MV-4-11 (cell line): ENCODE measurements at regions not wholly inside any gene's neighbourhood (a gene's known extent, or its start where the extent isn't known, plus 50 kb on each side); places are given as distances from the start of the nearest gene placed in this dataset.

Experiments used
- DNase-seq: peaks from one replicate; lab custom pipeline; 2025; lab: John Stamatoyannopoulos, UW

DNA sequence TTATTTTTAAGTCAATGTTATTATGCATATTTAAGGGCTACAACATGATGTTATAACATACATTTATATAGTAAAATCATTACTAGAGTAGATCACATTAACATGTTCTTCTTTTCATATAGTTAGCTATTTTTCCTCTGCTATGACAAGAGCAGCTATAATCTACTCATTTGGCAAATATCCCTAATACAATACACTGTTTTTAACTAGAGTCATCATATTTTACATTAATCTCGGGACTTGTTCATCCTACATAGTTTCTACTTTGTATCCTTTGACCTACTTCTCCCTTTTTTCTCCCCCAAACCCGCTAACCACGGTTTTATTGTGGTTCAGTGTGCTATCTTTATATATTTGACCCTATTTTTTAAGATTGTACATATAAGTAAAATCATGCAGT lies 249.0 kb downstream of the EPM2A start:
- DNase-seq, result no peak

DNA sequence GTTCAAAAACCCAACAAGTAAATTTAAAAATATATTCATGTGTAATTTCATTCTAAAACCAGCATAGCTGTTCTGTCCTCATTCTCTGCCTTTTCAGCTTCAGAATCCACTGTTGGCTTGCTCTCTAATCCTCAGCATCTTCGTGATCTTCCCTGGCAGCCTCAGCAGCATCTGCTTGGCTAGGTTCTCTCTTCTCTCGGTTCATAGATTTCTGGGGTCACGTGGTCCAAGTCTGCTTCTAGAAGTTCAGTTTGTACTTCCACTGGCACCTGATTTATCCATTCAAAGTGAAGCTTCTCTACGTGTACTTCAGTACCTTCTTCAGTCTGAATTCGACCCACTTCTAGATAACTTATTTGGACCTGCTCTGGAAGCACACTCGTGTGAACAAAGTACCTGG lies 245.7 kb downstream of the EPM2A start:
- no peak for DNase-seq

DNA sequence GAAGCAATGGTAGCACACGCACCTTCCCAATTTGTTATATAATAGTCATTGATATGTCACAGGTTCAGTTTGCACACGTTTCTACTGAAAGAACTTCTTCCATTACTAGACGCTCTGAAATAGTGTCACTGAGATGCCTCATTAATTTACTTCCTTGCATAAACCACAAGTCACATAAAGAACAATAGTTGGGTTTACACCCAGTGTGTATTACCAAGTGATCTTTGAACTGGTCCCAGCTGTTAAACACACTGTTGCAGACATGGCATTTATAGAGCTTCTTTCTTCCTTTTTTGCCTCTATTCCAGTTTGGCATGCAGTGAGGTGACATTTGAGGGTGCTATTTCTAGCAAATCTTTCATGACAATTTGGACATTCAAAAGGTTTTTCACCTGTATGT lies 245.3 kb downstream of the EPM2A start:
- no peak for DNase-seq

DNA sequence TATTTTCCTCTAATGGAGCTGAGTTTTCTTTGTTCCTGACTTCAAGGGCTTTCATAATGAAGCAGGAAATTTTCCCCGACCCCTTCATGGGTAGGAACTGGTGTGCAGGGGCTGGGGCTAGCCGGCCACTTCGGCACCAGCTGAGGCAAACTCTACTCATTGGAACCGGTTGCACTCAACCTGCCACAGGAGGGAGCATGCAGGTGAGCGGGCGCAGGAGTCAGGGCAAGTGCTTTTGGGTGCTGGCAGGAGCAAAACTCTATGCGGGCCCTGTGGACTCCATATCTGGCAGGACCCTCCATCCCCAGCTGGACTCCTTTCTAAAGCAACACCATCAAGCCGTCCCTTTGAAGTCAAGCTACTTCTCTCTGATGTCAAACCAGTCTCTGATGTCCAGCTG lies 244.2 kb downstream of the EPM2A start:
- DNase-seq, result no peak

DNA sequence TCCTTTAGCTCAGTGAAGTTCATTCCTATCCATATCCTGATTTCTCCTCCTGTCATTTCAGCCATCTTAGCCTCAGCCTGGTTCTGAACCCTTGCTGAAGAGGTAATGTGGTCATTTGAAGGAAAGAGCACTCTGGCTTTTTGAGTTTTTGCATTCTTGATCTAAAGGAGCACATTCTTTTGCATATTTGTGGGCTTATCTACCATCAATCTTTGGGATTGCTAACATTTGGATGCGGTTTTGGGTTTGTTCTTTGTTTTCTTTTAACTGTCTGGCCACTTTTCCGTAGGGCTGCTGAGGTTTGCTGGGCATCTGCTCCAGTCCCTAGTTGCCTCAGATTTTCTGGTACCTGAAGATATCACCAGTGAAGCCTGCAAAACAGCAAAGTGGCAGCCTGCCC lies 238.3 kb downstream of the EPM2A start:
- no peak for DNase-seq

DNA sequence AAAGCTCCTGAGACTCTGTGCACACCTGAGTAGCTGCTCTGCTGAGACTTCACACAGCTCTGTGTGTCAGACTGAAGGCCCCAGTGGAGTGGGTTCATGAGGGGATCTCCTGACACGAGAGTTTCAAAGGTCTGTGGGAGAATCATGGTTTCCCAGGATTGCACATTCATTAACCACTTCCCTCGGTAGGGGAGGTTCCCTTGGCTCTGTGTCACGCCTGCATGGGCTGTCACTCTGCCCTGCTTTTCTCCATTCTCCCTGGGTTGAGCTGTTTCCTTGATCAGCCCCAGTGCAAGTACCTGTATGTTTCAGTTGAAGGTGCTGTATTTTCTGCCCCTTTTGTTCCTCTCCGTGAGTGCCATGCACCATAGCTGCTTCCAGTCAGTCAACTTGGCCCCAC lies 236.9 kb downstream of the EPM2A start:
- no peak for DNase-seq

DNA sequence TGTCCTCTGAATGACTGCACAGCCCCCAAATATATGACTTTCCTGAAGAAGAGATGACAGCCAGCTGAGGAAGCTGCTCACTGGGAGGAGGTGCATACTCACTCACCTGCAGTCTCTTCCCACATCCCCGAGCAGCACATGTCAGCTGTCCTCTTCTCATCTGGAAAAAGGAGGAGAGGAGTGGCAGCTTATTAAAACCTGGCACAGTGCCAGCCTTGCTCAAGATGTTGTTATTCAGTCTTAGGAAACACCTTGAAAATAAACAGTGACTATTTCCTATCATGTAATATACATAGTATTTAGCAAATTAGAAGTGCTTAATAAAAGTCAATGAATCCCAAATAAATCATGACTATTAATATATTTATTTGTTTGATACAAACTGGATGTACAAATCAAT lies 232.9 kb downstream of the EPM2A start:
- DNase-seq, result no peak

DNA sequence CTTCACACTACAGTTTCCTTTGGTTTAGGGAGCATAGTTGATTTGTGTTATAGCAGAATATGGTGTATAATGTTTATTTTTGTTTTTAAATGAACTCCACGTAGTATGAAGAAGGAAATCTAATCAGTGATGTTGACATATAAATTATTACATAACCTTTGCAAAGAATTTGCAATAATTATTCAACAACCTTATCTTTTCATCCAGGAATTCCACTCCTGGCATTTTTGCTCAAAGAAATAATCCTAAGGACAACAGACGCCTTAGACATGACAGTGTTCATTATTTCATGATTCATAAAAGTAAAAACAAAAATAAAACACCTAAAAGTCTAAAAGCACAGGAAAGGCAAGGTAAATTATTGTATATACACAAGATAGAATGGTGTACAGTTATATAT lies 229.2 kb downstream of the EPM2A start:
- DNase-seq, result no peak

DNA sequence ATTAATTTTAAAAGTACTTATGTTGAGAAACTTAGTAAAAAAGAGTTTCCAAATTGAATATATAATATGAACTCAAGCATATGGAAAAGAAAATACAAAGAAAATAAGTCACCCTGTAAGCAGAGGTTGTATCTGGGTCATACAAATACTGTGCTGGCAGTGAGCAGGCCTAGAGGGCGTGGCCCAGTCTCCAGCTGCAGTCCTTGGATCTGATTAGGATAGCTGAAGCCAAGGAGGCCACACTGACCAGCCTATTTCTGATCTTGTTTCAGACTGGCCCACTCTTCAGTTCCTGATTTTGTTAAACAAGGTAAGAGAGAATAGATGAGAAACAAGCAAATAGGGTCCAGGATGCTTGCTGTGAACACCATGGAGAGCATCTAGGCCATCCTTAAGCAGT lies 228.8 kb downstream of the EPM2A start:
- no peak for DNase-seq

DNA sequence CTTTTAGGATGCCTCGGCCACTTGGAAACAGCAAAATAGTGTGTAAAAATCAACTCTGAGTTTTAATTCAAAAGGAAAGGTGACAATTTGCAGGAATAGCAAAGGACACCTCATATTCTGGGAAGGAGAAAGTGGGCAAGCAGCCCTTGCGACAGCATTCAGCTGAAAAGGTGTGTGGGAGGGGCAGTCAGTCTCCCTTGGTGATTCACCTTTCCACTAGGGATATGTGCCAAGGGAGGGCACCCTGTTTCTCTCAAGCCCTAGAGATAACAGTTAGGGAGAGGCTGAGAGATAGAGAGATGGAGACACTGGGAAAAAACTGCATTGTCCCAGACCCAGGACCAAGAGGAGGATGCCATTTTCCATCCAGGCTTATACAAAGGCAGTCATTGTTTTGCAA lies 228.1 kb downstream of the EPM2A start:
- DNase-seq, result no peak

DNA sequence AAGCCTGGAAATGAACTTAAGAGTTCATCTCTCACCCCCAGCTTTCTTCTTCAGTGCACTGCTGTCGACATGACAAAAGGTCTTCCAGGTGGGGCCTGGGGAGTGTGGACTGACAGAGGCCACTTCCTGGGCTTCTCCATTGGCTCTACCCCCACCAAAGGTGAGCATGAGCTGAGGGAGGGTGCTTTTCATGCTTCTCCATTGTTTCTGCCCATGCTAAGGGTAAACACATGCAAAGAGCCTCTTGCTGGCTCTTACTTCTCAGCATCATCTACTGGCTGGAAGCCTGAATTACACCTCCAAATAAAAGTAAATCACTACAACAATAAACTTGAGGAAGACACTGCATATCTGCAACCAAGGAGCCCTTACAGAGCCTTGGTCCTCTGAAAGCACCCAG lies 227.2 kb downstream of the EPM2A start:
- no peak for DNase-seq

DNA sequence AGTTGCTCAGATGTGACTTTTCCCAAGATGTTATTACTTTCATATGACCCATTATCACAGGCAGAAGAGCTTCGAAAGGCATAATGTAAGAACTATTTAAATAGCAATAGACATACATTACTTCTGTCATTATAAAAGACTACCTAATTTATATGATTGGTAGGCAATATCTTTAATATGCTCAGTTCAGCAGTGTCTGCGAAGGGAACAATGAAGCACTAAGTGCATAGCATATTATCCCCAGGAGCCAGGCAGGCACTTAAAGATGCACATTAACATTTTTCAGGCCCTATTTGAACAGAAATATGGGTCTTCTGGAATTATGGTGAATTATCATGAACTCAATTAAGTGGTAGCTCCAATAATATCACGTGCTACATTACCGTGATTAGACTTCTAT lies 217.8 kb downstream of the EPM2A start:
- DNase-seq, result no peak

DNA sequence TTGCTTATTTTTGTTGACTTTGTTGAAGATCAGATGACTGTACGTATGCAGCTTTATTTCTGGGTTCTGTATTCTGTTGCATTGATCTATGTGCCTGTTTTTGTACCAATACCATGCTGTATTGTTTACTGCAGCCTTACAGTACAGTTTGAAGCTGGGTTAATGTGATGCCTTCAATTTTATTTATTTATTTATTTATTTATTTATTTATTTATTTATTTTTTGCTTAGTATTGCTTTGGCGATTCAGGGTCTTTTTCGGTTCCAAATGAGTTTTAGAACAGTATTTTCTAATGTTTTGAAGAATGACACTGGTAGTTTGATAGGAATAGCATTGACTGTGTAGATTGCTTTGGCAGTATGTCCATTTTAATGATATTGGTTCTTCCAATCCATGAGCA lies 210.3 kb downstream of the EPM2A start:
- no peak for DNase-seq

DNA sequence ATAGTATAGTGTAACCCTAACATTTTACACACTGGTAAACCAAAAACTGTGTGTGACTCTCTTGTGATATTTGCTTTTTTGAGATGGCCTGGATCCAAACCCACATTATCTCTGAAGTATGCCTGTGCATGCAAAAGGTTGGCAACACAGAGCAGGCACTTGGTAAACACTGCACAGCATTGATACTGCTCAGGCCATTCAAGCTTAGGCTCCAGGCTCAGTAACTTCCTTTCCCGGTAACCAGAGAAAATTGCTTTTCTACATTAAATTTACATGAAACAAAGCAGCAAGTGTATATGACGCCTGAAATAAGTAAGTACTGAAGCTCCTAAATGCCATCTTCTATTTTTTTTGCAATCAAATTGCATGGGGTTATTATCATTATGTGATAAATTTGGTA lies 205.7 kb downstream of the EPM2A start:
- DNase-seq, result no peak

DNA sequence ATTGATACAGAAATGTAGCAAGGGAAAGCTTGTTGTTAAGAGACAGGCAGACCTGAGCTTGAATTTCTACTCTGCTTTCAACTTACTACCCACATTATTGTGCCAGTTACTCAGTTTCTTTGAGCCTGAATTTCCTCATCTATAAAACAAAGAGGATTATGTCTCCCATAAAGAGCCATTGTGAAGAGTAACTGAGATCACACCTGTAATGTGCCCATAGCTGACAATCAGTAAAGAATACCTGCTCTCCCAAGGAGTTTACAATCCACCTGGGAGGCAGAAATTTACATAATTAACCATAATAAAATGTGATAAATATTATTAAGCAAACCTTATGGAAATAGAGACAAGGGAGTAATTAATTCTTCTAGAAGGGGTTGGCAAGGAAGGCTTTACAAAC lies 204.9 kb downstream of the EPM2A start:
- DNase-seq, result no peak

DNA sequence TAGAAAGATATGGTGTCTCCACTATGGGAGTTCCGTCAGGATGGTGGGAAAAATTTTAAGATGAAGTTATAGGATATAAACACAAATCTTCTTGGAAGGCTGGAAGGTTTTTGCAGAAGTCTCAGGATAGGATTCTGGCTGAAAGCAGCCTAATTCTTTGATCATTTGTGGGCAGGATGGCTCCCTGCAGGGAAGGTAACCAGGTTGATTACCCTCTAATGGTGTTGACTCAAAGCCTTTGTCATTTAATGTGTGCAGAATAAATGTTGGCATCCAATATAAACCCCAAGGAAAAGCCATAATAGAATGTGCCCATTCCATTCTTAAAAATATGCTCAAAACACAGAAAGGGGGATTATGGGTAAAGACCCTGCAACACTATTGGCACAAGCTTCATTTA lies 204.3 kb downstream of the EPM2A start:
- DNase-seq, result no peak

DNA sequence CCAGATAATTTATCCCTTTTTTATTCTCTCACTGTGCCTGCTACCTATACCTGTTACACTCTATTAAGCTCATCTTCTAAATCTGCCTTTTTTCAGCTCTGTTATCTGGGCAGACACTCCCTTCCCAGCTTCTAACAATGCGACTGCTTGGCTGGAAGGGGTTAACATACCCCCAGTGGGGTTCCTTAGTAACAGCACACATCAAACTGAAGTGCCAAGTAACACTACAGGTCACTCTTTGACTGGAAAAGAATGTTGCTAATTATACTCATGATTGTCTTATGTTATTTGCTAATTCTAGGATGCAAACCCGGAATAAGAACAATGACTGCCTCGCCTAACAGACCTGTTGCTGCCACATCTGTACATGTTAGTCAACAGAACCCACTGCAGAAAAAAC lies 203.5 kb downstream of the EPM2A start:
- no peak for DNase-seq

DNA sequence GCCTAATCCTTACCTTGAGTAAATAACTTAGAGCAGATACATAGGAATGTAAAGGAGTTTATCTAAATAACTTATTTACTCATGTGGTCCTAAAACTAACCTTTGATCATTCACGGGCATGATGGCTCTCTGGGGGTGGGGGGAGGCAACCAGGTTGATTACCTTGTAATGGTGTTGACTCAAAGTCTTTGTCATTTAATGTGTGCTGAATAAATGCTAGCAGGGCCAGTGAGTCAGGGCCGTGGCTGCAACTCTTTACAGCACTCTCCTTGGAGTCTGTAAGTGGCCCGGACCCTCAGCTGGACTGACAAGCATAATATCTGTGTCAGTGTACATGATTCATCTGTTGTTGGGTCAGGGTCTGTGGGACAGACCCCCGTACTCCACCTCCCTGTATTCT lies 203.0 kb downstream of the EPM2A start:
- no peak for DNase-seq

DNA sequence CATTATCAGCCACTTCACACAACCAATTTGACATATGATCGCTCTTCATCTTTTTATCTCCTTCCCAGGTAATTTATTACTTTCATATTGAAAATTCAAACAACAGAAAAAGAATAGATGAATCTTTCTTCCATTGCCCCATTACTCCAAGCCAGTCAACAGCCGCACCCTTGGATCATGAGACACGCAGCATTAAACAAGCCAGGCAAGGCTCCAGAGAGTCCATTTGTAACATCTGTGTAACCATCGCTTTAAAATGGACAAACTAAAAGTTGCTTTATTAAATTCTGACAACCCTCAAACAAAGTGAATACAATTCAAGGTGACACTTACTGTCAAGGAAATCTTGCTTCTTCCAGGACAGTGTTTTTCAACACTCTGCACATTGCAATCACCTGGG lies 200.3 kb downstream of the EPM2A start:
- no peak for DNase-seq

DNA sequence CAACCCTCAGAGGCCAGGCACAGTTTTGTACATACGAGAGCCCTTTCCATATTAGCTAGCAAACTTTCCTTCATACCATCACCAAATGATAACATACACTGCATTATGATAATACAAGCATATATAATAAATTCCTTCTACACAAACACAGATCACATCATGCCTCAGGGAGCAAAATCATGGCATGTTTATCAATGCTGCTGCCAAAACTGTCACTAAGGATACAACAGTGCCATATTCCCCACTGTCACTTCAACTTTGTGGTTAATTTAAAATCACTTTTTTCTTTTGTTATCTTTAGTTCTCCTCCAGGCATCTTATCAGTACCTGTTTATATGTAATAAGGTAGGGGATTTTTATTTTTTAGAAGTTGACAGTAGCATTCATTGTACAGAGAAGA lies 196.3 kb downstream of the EPM2A start:
- DNase-seq, result no peak

DNA sequence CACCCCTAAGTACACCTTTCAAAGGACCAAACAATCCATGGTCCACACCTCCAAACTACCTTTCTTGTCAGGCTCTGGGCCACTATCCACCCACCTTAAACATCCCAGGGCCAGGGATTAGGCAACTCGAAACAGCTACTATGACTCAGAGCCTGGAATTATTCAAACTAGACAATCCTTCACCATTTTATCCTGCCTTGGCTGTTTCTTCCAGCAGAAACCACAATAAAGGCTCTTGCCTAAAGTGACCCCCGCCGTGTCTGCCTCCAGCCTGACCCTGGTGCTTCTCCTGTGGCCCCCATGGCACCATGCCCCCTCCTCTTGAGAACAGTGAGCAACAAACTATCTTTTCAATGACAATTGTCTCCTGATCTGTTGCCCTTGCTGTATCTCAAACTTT lies 195.5 kb downstream of the EPM2A start:
- no peak for DNase-seq

DNA sequence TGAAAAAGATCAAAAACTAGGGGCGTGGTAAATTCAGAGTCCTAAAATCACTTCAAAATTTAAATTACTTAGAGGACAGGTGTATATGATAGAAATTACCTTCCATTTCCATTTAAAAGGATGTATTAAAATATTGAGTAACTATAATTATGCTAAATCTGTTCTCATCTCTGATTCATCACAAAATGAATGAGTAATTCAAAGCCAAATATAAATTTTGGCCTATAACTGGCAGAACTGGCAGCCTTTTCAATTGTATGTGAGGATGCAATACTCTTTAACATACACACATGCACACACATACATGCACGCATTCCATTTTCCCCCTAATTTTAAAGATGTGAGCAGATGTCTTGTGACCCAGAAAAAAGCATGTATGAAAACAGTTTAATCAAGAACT lies 194.6 kb downstream of the EPM2A start:
- DNase-seq, result no peak

DNA sequence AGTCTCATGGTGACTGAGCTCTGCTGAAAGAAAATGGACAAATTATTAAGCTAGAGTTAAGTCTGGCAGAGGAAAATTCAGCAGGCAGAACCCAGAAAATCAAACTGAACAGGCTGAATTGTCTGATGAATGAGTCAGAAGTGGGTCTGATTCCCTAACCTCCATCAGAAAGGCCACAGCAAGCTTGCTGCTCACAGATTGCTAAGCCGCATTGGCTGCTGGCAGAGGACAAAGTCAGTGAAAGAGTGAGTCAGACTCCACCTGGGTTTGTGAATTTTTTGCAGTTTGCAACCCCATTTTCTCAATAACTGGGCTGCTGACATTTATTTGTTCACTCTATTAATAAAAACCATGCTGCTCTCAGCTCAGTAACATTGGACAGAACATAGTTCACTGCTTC lies 191.3 kb downstream of the EPM2A start:
- no peak for DNase-seq

DNA sequence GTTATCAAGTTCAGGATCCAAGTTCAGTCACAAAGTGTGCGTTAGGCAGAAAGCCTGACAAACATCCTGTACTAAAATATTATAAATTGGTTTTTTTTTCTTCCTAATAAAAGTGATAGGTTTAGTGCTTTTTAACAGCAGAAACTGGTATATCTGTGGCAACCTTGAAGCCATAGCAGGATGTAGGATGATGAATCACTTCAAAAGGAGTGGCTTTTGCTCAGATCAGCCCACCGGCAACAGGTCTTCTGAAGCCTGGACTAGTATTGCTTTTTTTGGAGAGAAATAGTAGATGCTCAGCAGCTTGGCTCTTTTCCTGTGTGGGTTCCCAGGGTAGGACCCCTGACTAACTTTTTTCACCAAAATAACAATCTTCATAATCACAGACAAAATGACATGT lies 190.8 kb downstream of the EPM2A start:
- DNase-seq, result no peak

DNA sequence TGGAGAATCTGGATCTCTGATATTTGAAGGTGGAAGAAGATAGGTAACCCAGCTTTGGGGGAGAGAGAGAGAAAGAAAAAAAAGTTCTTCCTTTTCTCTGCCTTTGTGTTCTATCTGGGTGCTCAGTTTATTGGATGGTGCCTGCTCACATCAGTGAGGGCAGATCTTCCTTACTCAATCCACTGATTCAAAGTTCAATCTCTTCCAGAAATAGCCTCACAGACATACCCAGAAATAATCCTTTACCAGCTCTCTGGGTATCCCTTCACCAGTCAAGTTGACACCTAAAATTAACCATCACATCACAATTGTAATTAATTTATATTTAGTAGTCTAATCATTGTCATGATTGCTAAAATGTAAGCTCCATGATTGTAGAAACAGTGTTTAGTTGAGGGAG lies 189.1 kb downstream of the EPM2A start:
- DNase-seq, result no peak
